ENCODE measurements at regions not wholly inside any gene's neighbourhood (a gene's known extent, or its start where the extent isn't known, plus 50 kb on each side); places are given as distances from the start of the nearest gene placed in this dataset.

DNA sequence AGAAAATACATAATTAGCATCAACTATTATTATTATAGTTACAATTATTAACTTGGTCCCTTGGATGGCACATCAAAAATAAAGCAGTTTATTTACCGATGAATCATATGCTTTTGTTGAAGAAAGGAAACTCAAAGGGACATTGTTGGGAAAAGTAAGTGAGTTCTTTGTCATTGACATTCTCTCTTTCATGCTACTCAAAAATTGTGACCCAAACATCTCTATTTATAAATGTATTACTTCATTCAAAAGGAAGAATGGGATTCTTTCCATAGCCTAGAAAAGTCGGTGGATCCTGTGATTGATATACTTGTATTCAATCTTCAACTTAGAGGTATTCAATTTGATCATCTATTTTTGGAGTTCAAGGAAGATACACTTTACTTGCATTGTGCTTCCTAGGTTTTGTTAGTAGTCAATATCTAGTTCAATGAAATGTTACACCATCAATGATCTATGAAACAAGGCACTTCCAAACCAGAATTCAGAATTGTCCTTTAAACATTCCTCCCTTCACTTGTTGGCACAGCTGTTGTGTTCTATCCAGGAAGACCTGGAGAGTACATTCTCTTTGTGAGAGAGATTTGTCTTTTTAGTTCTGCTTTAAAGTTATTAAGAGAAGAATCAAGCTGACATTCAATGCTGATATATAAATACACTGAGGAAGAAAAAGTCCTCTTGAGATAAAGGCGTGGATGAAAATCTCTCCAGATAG is 235.2 kb downstream of the TMEM26 start:
- TF ChIP-seq, protein P1, sequence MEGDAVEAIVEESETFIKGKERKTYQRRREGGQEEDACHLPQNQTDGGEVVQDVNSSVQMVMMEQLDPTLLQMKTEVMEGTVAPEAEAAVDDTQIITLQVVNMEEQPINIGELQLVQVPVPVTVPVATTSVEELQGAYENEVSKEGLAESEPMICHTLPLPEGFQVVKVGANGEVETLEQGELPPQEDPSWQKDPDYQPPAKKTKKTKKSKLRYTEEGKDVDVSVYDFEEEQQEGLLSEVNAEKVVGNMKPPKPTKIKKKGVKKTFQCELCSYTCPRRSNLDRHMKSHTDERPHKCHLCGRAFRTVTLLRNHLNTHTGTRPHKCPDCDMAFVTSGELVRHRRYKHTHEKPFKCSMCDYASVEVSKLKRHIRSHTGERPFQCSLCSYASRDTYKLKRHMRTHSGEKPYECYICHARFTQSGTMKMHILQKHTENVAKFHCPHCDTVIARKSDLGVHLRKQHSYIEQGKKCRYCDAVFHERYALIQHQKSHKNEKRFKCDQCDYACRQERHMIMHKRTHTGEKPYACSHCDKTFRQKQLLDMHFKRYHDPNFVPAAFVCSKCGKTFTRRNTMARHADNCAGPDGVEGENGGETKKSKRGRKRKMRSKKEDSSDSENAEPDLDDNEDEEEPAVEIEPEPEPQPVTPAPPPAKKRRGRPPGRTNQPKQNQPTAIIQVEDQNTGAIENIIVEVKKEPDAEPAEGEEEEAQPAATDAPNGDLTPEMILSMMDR (conservative IDR thresholded peaks at IDR 0.05; ENCODE audit: low read length): no peak
- no peak for TF ChIP-seq EZH2phosphoT487 (IDR thresholded peaks at IDR 0.05; ENCODE audit: borderline replicate concordance, low read depth, low read length)

All from OCI-LY7 (cell line).